Duodenal mucosa (tissue), 2 donors: ENCODE measurements at regions not wholly inside any gene's neighbourhood (a gene's known extent, or its start where the extent isn't known, plus 50 kb on each side); places are given as distances from the start of the nearest gene placed in this dataset.

ENCODE experiments used
- H3K27ac ChIP-seq: one replicate; pipeline ENCODE4 v1.7.0; 2013; ENCODE audit warnings: low read depth, low read length
- H3K27me3 ChIP-seq, 2 donors: one replicate each; pipeline ENCODE4 v1.7.0; 2013; ENCODE audit warnings: low read length in 2 of 2, control low read depth in 1 of 2; ENCODE audit not compliant: insufficient read depth in 2 of 2, control insufficient read depth in 1 of 2
- H3K36me3 ChIP-seq, 2 donors: one replicate each; pipeline ENCODE4 v1.7.0; 2013; ENCODE audit warnings: low read length in 2 of 2, control low read depth in 1 of 2; ENCODE audit not compliant: insufficient read depth in 2 of 2, control insufficient read depth in 1 of 2
- H3K4me1 ChIP-seq, 2 donors: one replicate each; pipeline ENCODE4 v1.7.0; 2013; ENCODE audit warnings: low read length in 2 of 2, control low read depth in 1 of 2; ENCODE audit not compliant: insufficient read depth in 2 of 2, control insufficient read depth in 1 of 2
- H3K4me3 ChIP-seq, 2 donors: one replicate each; pipeline ENCODE4 v1.7.0; 2013; ENCODE audit warnings: low read length in 2 of 2, low read depth in 1 of 2
- H3K9ac ChIP-seq, 2 donors: one replicate each; pipeline ENCODE4 v1.7.0; 2013; ENCODE audit warnings: low read length in 2 of 2, low read depth in 1 of 2
- H3K9me3 ChIP-seq, 2 donors: one replicate each; pipeline ENCODE4 v1.7.0; 2013; ENCODE audit warnings: low read length in 2 of 2, control low read depth in 1 of 2; ENCODE audit not compliant: control insufficient read depth in 1 of 2

DNA sequence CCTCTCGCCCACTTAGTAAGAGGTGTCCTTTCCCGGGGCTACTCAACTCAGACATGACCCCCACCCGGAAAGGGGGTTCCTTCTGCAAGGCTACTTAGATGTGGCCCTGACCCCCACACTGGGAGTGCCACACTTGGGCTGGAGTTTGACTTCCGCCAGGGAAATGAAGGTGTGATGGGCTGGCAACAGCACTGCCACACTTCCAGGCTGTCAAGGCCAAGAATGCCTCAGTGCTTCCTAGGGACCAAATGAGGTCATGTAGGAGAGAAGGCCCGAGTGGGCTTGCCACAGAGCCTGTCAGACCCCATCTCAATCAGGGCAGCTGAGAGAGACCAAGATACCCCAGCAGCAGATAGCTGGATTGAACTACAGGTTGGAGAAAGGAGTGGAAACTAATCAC lies 55.5 kb downstream of the DRD1 start:
- no peaks in the 10 kb centered on the region for H3K27me3 ChIP-seq
- no peak overlapping the region for H3K4me3 ChIP-seq
- no peaks in the 10 kb centered on the region for H3K36me3 ChIP-seq
- H3K27ac ChIP-seq = no peak overlapping the region
- H3K9me3 ChIP-seq = no peaks in the 10 kb centered on the region
- no peaks in the 10 kb centered on the region for H3K4me1 ChIP-seq
- H3K9ac ChIP-seq = no peak overlapping the region

DNA sequence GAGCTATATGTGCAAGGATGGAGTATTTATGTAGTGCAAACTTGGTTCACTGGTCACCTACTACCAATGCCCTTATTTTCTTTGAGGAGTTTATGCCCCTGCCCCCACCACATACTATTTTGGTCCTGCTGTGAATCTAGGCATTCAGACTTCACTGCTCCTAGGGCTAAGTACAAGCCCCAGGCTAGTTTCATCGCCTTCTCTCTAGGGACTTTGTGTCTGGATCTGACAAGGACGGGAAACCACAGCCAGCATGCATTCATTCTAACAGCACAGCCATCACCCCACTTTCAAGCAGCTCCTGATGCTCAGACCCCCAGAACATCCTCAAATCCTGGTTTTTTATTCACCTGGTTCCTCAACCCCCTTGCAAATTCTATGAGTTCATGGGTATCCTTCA lies 56.8 kb downstream of the DRD1 start:
- Histone ChIP-seq H3K27ac (no peak overlapping the region), H3K9me3 (no peaks in the 10 kb centered on the region), H3K36me3 (no peaks in the 10 kb centered on the region), H3K27me3 (no peaks in the 10 kb centered on the region), H3K4me1 (no peaks in the 10 kb centered on the region), H3K4me3 (no peak overlapping the region), H3K9ac (no peak overlapping the region)

DNA sequence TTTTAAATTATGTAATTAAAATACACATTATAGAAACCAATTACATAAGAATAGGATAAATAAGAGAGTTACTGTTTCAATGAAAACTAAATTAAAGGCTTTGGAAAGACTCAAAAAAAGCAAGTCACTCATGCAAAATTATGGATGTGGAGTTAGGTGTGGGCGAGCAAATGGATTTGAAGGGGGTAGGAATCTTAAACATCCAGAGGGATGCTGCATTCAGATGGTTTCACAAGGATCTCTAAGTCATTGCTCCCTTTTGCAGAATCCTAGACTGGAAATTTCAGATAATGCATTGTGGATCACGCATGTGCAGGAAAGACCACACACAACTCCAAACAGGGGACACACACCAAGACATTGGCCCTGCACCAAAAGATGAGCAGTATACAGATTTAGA lies 57.5 kb downstream of the DRD1 start:
- H3K4me3 ChIP-seq = no peak overlapping the region
- no peaks in the 10 kb centered on the region for H3K27me3 ChIP-seq
- no peak overlapping the region for H3K9ac ChIP-seq
- no peaks in the 10 kb centered on the region for H3K9me3 ChIP-seq
- H3K27ac ChIP-seq = no peak overlapping the region
- no peaks in the 10 kb centered on the region for H3K36me3 ChIP-seq
- H3K4me1 ChIP-seq = no peaks in the 10 kb centered on the region

DNA sequence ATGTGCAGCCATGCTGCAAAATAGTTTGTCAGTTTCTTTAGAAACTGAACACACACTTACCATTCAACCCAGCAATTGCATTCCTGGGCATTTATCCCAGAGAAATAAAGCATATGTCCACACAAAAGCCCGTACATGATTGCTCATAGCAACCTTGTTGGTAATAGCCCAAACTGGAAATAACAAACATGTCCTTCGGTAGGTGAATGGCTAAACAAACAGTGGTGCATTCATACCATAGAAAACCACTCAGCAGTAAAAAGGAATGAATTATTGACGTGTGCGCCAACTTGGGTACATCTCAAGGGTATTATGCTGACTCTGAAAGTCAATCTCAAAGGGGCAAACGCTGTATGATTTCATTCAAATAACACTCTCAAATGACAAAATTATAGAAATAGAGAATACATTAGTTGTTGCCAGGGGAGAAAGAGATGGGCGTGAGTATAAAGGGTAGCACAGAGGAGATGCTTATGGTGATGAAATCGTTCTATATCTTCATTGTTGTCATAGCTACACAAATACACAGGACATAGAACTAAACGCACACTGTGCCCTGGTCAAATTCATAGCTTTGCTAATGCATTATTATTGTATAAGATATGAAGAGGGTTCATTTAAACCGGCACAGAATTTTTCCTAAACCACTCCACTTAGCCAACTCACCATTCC lies 58.2 kb downstream of the DRD1 start:
- no peak overlapping the region for H3K27ac ChIP-seq
- no peak overlapping the region for H3K9ac ChIP-seq
- no peaks in the 10 kb centered on the region for H3K9me3 ChIP-seq
- H3K4me3 ChIP-seq = no peak overlapping the region
- no peaks in the 10 kb centered on the region for H3K36me3 ChIP-seq
- no peaks in the 10 kb centered on the region for H3K27me3 ChIP-seq
- H3K4me1 ChIP-seq = no peaks in the 10 kb centered on the region

DNA sequence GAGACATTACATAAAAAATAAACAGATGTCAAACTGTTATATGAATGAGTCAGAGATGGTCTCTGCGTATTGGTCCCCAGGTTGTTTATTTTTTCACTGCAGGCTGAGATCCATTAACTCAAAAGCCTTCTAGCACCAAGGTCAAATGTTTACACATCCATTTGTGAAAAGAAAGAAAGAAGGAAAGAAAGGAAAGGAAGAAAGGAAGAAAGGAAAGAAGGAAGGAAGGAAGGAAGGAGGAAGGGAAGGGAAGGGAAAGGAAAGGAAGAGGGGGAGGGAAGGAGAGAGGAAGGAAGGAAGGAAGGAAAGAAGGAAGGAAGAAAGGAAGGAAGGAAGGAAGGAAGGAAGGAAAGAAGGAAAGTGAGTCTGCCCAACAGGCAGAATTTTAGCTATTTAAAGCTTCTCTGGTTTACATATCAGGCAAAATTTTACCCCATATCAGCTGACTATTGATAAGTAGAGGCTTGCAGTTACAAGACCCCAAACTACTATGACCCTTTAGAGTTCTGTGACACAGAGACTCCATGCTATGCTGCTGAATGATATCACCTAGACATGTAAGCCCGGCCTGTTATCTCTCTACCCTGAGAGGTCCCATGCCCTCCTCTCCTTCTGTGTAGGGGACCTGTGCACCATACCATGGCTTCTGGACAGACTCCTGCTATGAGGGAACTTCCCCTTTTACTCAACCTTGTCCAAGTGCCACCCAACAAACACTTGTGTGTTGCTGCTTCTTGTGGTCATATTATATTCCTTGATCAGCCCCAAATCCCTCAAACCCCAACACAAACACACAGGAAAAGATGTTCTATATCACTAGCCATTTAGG lies 59.0 kb downstream of the DRD1 start:
- Histone ChIP-seq H3K4me3 (no peak overlapping the region), H3K4me1 (no peaks in the 10 kb centered on the region), H3K27me3 (no peaks in the 10 kb centered on the region), H3K9ac (no peak overlapping the region), H3K27ac (no peak overlapping the region), H3K9me3 (no peaks in the 10 kb centered on the region), H3K36me3 (no peaks in the 10 kb centered on the region)

DNA sequence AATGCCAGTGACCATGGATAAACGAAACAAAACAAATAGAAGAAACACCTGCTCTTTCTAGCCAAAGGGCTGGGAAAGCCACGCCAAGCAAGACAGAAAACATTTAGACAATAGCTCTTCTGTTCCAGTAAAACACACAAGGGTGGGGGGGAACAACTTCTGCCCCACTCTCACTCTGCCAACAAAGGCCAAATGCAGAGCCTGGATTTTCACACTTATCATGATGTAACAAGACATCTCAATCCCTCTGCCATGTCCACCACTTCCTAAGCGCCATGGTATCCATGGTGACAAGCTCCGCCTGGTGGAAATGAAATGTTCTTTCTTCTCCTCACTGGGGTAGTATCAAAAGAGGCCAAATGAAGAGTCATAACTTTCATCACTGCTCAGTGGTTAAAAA lies 60.6 kb downstream of the DRD1 start:
- H3K9ac ChIP-seq = no peak overlapping the region
- H3K4me3 ChIP-seq = no peak overlapping the region

DNA sequence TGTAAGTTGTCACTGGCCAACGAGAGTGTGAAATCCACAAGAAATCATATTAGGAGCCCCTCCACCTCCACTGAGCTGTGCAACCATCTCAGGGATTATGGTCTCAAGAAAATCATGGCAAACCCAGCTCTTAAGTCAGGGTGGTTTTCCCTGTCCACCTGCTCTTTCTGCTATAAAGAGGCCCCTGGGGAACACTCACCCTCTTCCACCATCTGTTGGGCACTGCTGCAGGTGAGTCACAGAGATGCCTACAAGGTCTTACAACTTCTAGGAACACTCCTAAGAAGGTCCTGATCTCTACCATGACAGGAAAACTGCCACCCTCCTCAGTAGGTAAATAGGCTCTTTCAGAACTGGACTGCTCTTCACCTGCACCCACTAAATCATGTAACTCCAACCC lies 61.8 kb downstream of the DRD1 start:
- H3K9ac ChIP-seq = no peak overlapping the region
- no peak overlapping the region for H3K4me3 ChIP-seq
- no peaks in the 10 kb centered on the region for H3K9me3 ChIP-seq
- no peaks in the 10 kb centered on the region for H3K27me3 ChIP-seq
- no peaks in the 10 kb centered on the region for H3K4me1 ChIP-seq
- no peak overlapping the region for H3K27ac ChIP-seq
- no peaks in the 10 kb centered on the region for H3K36me3 ChIP-seq

More for the DNA sequence above, 60.6 kb downstream of the DRD1 start:
- H3K4me1 ChIP-seq = no peaks in the 10 kb centered on the region
- H3K27ac ChIP-seq = no peak overlapping the region
- no peaks in the 10 kb centered on the region for H3K9me3 ChIP-seq
- no peaks in the 10 kb centered on the region for H3K27me3 ChIP-seq
- H3K36me3 ChIP-seq = no peaks in the 10 kb centered on the region

DNA sequence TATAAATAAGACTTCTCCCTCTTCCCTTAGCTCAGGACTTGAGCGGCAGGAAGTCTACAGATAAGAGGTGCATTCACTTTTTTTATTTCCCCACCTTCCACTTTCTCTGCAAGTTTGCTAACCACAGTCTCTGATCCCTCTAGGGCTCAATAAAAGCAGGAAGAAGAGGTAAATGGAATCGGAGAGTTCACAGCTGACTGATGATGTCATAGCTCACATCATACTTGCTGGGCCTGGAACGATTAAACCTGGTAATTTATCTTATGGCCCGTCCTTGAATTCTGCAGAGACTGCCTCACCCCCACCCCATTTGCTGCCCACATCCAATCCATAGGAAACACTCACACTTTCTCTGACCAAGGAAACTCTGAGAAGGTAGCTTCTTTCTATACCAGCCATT lies 62.9 kb downstream of the DRD1 start:
- Histone ChIP-seq H3K27ac (no peak overlapping the region), H3K9ac (no peak overlapping the region), H3K27me3 (no peaks in the 10 kb centered on the region), H3K9me3 (no peaks in the 10 kb centered on the region), H3K4me3 (no peak overlapping the region), H3K36me3 (no peaks in the 10 kb centered on the region), H3K4me1 (no peaks in the 10 kb centered on the region)

DNA sequence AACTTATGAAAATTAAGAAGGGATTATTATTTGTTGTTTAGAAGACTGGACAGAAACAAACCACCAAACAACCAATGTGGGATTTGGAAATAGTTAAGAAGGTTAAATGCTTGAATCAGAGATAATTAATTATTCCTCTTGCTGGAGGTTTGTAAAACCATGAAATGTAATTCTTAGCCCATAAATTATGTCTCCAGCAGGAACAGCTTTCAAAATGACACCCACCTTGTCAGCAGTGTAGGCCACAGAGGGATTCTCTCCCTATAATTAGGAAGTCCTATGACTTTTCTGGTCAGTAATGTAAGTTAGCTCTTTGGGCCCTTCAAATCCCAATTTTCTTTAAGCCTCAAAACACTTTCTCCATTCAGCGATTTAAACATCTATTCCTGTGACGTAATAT lies 63.3 kb downstream of the DRD1 start:
- Histone ChIP-seq H3K9me3 (no peaks in the 10 kb centered on the region), H3K27me3 (no peaks in the 10 kb centered on the region), H3K36me3 (no peaks in the 10 kb centered on the region), H3K4me1 (no peaks in the 10 kb centered on the region), H3K27ac (no peak overlapping the region), H3K9ac (no peak overlapping the region), H3K4me3 (no peak overlapping the region)

DNA sequence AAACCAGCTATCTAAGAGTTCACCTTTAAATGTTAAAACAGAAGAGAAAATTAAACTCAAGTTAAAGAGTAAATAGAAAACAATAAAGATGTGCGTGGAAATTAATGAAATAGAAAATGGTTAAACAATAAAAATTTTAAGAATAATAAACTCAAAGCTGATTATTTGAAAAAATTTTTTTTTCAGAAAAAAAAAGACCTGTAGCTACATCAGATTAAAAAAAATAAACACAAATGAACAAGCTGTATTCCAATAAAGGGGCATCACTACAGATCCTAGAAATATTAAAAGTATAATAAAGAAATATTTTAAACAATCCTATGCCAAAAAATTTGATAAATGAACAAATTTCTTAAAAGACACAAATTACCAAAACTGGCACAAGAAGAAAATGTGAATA lies 64.1 kb downstream of the DRD1 start:
- H3K9ac ChIP-seq = no peak overlapping the region
- no peaks in the 10 kb centered on the region for H3K27me3 ChIP-seq
- no peaks in the 10 kb centered on the region for H3K9me3 ChIP-seq
- H3K27ac ChIP-seq = no peak overlapping the region
- H3K4me1 ChIP-seq = no peaks in the 10 kb centered on the region
- H3K4me3 ChIP-seq = no peak overlapping the region
- no peaks in the 10 kb centered on the region for H3K36me3 ChIP-seq
